Left renal cortex interstitium (tissue), 4 donors: ENCODE measurements at regions not wholly inside any gene's neighbourhood (a gene's known extent, or its start where the extent isn't known, plus 50 kb on each side); places are given as distances from the start of the nearest gene placed in this dataset.
"Not testable (repeated sequence)": the region's sequence is repeated elsewhere in the genome, so short reads cannot be mapped to it uniquely, and the experiment has no call there.

ENCODE experiments used
- DNase-seq, 4 donors: peaks; one replicate each; pipeline ENCODE4 v3.0.0-alpha.2; 2013; ENCODE audit warnings: low read depth in 4 of 4, low spot score in 2 of 4, missing footprints in 1 of 4

- DNase-seq = no peak
Observed at GRCh38 chr12:17369556-17369955, 720.4 kb downstream of the RERGL start.

- DNase-seq = no peak
Observed at GRCh38 chr12:17361224-17361623, 728.8 kb downstream of the RERGL start.

DNA sequence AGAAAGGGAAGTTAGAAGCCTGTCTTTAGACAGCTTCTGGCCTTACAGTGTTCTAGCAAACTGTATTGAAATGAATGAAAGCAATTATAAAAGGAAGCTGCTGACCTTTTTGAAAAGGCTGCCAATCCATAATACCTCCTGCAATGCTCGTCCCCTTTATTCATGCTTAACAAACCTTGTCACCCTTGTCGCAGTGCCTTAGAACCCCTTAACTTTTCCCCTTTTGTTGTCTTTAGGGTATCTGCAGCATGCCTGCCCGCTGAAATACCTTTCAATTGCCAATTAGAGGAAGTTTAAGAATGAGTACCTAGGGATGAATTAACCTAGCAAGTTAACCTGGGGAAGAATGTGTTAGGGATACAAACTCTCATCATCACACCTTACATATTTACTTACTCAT, 731.2 kb downstream of the RERGL start:
- DNase-seq = no peak

GRCh38 chr12:17357396-17357795, 732.6 kb downstream of the RERGL start:
- no peak for DNase-seq

GRCh38 chr12:17352164-17352563, 737.8 kb downstream of the RERGL start:
- no peak for DNase-seq

DNA sequence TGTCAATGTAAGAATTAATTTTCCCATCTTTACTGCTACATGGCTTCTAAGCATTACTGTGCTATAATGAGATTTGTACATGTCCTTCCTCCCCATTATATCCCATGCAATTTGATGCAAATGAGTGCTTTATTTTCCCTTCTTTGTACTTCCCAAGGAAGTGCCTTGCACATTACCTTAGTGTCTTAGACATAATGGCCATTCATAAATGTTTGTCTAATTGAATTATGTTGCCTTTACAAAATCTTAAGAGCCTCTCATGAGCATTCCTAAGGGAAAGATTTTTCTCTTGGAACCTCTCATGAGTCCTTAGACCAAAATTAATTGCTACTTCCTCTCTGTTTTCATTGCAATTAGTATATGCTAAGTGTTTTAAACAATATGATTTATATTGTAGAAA, 741.7 kb downstream of the RERGL start:
- DNase-seq = no peak

DNA sequence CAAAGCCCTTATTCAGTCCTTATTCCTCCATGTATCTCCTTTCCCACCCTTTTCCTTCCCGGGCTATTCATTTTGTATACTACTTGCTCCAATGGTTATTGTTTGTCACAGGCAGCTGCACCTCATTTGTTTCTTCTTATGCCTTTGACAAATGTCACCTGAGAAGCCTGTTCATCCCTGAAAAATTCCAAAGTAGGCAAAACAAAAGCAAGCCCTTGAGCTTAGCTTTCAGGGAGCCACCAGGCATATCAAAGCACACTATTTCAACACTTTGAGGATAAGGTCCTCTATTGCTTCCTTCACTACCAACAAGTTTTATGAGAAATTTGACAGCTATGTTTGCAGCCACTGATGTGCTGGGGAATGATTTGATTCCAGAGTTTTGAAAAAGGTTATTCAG, 738.7 kb upstream of the LMO3 start:
- no peak for DNase-seq

DNA sequence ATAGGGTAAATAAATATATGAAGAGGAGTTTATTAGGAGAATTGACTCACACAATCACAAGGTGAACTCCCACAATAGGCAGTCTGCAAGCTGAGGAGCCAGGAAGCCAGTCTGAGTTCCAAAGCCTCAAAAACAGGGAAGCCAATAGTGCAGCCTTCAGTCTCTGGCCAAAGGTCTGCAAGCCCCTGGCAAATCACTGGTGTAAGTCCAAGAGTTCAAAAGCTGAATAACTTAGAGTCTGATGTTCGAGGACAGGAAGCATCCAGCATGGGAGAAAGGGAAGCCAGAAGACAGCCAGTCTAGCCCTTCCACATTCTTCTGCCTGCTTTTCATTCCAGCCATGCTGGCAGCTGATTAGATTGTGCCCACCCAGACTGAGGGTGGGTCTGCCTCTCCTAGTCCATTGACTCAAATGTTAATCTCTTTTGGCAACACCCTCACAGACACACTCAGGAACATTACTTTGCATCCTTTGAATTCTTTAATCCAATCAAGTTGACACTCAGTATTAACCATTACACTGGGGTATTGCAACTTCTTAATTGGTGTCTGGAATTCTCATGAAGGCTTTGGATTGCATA, 736.5 kb upstream of the LMO3 start:
- no peak for DNase-seq

- DNase-seq = no peak
Observed at GRCh38 chr12:17335487-17335886, 729.5 kb upstream of the LMO3 start.

- DNase-seq = no peak
Observed at GRCh38 chr12:17334784-17335183, 728.8 kb upstream of the LMO3 start.

GRCh38 chr12:17333287-17333686, 727.3 kb upstream of the LMO3 start:
- DNase-seq = no peak

DNA sequence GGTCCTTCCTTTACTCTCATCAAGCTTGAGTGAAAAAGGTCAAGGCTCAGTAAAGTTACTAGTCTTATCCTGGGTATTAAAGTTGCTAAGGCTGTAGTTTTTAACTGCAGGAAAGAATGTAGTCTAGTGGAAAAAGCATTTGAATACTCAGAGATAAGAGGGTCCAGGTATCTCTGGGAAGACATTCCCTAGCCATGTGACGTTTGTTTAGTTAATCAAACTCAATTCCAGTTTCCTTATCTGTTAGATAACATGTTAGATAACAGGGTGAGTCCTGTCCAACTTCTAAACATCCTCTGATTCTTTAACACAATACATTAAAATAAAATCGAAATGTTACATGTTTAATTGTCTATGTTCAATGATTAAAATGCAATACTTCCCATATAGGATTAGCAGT, 720.7 kb upstream of the LMO3 start:
- DNase-seq = no peak

DNA sequence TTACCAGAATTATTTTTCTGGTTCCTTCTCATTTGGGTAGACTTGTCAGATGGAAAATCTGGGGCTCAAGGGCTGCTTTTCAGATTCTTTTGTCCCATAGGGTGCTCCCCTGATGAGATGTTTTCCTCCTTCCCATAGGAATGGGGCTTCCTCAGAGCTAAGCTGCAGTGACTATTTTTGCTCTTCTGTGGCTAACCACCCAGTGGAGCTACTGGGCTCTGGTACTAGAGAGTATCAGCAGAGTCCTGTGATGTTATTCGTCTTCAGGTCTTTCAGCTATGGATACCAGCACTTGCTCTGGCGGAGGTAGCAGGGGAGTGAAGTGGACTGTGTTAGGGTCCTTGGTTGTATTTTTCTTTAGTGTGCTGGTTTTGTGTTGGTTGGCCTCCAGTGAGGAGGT, 716.1 kb upstream of the LMO3 start:
- DNase-seq = no peak

DNA sequence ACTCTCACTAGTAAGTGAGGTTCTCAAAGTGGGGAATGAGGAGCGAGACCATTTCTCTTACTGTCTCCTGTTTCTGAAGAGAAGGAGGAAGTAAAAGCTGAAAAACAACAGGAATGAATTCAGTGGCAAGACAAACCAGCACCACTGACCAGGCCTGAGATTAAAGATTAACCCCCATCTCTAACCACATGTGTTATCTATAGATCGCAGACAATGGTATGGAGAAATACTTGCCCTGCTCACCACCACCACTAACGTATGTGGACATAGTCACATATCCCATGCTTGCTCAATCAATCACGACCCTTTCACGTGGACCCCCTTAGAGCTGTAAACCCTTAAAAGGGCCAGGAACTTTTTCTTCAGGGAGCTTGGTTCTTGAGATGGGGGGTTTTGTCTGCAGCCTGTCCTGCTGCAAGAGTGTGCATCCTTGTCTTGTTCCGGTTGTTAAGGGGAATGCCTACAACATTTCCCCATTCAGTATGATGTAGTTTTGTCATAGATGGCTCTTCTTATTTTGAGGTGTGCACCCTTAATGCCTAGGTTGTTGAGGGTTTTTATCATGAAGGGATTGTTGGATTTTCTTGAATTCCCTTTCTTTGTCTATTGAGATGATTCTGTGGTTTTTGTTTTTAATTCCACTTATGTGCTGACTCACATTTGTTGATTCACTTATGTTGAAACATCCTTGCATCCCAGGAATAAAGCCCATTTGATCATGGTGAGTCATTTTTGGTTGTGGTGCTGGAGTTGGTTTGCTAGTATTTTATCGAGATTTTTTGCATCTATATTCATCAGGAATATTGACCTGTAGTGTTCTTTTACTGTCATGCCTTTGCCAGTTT, 698.8 kb upstream of the LMO3 start:
- DNase-seq = no peak

GRCh38 chr12:17302001-17302400, 696.0 kb upstream of the LMO3 start:
- DNase-seq = no peak

DNA sequence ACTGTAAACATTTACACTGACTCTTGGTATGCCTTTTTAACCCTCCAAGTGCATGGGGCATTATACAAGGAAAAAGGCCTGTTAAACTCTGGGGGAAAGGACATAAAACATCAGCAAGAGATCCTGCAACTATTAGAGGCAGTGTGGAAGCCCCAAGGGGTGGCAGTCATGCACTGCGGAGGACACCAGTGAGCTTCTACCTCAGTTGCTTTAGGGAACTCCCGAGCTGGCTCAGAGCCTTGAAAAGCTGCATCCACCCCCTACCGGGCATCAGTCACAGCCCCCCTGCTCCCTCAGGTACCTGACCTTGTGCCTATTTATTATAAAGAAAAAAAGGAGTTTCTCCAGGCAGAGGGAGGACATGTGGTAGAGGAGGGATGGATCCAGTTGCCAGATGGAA, 695.6 kb upstream of the LMO3 start:
- no peak for DNase-seq

DNA sequence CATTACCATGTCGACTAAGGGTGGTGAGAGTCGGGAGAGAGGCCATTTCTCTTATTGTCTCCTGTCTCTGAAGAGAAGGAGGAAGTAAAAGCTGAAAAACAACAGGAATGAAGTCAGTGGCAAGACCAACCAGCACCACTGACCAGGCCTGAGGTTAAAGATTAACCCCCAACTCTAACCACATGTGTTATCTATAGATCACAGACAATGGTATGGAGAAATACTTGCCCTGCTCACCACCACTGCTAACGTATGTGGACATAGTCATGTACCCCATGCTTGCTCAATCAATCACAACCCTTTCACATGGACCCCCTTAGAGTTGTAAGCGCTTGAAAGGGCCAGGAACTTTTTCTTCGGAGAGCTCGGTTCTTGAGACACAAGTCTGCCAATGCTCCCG, 690.9 kb upstream of the LMO3 start:
- DNase-seq = no peak

GRCh38 chr12:17286874-17287273, 680.9 kb upstream of the LMO3 start:
- DNase-seq = no peak

DNA sequence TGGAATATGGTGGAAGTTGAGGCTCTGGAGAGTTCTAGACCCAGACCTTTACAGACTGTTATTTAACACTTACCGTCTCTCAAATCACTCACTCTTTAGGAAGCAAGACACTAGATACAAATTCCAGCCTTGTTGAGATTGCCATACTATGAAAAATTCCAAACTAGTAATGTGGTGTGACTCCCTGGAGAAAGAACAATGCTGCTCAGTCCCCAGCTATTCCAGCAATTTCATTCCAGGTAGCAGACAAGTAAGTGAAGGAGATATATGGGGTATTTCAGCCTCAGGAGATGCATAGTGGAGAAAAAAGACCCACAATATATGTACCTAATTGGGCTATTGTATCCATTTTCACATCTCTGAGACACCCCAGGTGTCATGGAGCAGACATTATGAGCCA, 678.9 kb upstream of the LMO3 start:
- DNase-seq = no peak

DNA sequence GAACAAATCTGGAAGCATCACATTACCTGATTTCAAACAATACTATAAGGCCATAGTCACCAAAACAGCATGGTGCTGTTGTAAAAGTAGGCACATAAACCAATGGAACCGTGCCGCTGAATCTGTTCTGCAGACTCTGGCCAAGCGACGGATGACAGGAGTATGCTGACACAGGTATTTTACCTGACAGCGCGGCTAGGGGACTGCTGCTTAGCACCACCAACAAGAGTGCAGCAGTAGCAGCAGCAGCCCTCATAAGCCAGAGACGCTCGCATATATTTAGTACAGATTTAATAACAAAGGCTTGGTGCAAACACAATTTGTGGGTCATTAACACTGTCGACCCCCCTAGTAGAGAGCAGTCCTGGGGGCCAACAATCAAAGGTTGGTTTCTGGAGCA, 677.6 kb upstream of the LMO3 start:
- DNase-seq = no peak

DNA sequence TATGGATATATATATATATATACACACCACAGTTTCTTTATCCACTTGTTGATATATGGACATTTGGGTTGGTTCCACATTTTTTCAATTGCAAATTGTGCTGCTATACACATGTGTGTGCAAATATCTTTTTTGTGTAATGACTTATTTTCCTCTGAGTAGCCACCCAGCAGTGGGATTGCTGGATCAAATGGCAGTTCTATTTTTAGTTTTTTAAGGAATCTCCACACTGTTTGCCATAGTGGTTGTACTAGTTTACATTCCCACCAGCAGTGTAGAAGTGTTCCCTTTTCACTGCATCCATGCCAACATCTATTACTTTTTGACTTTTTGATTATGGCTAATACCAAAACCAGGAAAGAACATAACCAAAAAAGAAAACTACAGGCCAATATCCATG, 676.2 kb upstream of the LMO3 start:
- not testable (repeated sequence) for DNase-seq

GRCh38 chr12:17278946-17279345, 673.0 kb upstream of the LMO3 start:
- DNase-seq = no peak

DNA sequence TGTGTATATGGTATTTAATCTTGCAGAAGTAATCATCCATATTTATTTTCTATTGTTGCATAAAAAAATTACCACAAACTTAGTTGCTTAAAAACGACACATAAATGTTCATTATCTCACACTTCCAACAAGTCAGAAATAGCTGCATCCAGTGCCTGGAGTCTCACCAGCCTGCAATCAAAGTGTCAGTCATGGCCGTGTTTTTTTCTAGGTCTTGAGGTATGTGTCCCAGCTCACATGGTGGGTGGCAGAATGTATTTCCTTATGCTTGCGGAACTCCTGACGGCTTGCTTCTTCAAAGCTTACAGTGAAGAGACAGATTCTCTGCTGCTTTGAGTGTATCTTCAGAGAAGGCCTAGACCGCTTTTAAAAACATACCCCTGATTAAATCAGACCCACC, 670.2 kb upstream of the LMO3 start:
- no peak for DNase-seq
